ENCODE measurements at regions not wholly inside any gene's neighbourhood (a gene's known extent, or its start where the extent isn't known, plus 50 kb on each side); places are given as distances from the start of the nearest gene placed in this dataset.

GRCh38 chr6:86715676-86716075 is 221.7 kb upstream of the HTR1E start:
- TF ChIP-seq CTCF (IDR thresholded peaks at IDR 0.05): no peak
- no peak for TF ChIP-seq POLR2A (IDR thresholded peaks at IDR 0.05)
